NCI-H446 treated with DMSO at 0.1 percent for 48 hours (cell line): ENCODE measurements at regions not wholly inside any gene's neighbourhood (a gene's known extent, or its start where the extent isn't known, plus 50 kb on each side); places are given as distances from the start of the nearest gene placed in this dataset.

Experiments
- DNase-seq: peaks from one replicate; lab custom pipeline; 2025; lab: John Stamatoyannopoulos, UW

DNA sequence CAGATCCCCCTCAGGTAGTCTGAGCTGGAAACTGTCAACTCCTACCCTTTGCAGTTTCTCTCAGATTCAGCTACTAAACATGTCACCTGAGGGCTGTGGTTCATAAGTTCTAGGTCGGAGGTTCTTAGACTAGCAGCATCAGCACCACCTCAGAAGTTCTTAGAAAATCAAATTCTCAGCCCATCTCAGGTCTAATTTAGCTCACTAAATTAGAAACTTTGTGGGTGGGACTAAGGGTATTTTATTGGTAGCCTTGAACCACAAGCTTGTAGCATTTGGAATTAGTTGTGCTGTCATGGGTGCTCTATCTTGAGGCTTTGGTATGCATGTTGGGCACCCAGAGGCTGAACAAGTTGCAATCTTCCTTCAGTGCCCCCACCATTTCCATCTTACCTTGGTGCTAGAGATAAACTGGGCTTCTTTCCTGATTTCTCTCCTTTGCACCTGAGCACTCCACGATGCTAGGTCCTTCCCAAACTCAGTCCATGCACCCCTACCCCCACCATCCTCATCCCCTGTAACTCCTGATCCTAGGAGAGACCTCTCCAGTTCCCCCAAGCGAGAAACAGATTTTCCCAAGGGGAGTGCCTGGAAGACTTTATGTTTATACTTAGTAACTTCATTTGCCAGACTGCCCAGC lies 54.2 kb downstream of the S1PR1 start:
- DNase-seq = no peak

DNA sequence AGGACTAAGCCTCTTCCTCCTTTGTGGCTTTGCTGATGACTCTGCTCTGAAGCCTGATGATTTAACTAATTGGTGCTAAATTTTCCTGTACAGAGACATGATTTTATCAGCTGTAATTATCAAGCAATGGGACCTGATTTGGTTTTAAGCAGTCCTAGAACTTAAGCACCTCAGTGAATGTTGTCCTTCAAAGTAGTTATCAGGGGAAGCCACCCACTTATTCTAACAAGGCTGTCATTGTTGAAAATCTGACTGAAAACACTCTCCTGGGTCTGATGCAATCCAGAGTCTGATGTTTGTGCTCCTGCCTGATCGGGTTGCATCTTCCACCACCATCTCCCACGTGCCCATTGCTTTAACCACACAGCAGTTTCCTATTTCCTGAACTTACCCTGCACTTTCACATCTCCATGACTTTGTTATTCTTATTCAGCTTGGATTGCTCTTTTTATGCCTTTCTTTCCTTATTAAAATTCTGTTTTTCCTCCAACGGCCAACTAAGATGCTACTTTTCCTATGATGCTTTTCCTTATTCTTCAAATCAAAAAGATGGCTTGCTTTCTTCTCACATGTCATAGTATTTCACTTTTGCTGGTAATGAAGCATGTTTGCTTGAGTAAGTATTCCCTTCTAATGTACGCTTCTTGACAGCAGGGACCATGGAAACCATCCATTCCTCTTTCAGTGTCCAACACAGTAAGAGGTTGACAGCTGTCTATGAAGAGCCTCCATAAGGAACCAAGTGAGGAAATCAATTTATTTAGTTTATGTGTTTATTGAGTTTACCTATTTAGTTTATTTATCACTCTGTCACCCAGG lies 55.0 kb downstream of the S1PR1 start:
- no peak for DNase-seq

DNA sequence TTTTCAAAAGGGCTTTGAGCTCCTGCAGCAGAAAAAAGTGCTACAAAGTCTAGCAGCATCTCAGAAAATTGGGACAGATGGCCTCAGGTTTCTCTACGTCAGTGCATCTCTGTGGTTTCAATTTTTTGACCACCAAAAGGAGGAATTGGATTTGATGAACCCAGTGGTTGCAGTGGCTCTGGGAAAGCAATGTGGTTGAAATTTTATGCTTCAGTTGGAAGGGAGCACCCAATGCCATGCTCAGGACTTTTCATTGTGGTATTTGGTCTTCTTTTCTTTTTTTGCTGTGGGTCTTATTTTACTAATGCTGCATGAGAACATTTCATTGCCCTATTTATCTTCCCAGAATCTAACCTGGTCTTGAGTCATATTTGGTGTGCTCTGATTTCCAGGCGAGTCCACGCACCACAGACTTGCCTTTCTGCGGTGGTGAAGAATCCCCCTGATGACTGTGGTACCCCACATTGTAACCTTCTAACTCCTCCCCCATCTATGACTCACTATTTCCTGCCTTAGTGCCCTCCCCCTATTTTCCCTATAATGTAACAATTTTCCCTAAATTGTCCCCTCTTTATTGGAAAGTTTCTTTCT lies 56.7 kb downstream of the S1PR1 start:
- no peak for DNase-seq

DNA sequence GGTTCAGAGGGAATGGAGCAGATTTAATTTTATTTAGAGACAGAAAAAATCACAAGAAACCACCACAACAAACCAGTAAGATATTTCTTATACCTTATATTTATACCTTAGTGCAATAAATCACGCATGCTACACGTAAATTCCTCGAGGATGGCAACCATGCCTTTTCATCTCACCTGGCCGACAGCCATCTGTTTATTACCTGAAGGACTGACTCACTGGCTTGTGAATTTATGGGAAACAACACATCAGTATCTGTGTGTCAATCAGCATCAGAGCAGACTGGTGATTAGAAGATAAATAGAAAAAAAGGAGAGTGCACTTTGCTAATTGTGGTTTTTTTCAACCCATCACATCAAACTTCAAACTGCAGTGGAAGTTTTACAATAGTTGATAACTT lies 58.4 kb downstream of the S1PR1 start:
- no peak for DNase-seq

DNA sequence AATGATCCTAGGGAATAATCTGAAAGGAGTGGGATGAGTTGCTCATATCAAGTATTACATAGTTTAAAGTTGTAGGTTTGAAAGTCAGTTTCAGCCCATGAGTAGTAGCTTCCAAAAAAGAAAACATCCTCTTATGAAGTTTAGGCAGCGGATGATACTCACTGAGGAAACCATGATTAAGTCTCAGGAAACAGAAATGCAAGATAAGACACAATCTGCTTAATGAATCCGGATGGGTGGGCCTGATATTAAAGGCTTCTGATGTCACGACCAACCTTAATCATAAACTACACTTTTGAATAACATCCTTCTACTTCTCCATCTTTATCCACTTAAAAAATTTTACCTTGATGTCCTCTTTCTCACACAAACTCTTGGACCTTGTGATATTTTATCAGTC lies 61.8 kb downstream of the S1PR1 start:
- no peak for DNase-seq

DNA sequence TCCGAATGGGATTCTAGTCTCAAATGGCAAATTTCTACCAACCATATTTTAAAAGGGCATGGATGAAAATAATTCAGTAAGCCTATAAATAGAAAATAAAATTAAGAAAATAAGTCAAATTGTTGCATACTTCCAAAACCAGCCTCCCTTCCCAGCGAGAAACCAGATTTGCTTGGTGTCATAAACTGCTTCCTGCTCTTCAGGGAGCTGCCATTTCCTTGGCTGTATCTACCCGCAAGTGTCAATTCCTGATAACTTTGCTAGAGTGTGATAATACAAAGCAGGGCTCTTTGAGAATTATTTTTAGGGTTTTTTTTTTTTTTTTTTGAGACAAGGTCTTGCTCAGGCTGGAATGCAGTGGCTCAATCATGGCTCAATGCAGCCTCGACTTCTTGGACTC lies 62.3 kb downstream of the S1PR1 start:
- no peak for DNase-seq

DNA sequence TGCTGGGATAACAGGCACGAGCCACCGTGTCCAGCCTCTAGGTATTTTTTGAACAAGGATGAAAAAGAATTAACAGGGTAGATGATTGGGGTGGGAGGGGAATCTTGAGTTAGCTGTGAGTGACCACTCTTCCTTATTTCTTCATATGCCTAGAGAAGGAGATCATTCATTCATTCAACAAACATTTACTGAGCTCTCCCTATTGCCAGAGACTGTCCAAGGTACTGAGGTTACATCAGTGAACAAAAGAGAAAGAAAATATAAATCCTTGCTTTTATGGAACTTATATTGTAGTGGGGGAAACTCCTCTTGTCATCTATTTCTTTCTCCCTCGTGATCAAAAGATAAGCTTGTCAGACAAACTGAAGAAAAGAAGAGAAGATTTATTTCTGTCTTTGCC lies 62.9 kb downstream of the S1PR1 start:
- no peak for DNase-seq

DNA sequence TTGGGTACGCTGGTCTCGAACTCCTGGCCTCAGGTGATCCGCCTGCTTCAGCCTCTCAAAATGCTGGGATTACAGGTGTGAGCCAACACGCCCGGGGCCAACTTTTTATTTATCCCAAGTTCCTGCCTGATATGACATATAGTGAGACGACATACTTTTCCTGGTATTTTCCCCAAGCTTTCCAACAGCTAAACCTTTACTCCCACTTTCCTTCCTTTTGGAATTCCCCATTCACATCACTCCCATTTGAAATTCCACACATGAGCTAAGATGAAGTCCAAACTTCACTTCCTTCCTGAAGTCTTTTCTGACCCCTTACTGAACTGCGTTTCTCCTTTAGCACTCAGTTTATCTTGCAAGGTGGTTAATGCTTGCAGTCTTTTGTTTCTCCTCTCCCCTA lies 64.1 kb downstream of the S1PR1 start:
- DNase-seq = no peak

DNA sequence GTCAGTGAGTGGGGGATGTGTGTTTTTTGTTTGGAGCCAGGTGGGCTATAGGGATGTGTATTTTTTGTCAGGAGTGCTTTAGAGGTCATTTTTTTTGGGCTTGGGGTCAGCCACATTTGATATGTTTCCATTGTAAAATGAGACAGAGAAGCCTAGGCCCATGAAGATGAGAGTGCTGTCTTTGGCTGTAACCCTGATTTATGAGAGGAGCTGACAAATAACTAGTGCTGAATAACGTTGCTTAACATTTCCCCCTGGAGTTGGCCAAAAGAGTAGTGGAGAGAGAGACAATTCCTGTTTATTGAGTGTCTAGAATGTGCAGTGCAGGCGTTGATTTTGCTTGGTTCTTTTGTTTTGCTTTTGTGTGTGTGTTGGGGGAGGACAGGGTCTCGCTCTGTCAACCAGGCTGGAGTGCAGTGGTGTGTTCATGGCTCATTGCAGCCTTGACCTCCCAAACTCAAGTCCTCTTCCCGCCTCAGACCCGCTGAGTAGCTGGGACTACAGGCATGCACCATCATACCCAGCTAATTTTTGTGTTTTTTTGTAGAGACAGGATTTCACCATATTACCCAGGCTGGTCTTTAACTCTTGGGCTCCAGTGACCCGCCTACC lies 64.7 kb downstream of the S1PR1 start:
- DNase-seq = no peak

DNA sequence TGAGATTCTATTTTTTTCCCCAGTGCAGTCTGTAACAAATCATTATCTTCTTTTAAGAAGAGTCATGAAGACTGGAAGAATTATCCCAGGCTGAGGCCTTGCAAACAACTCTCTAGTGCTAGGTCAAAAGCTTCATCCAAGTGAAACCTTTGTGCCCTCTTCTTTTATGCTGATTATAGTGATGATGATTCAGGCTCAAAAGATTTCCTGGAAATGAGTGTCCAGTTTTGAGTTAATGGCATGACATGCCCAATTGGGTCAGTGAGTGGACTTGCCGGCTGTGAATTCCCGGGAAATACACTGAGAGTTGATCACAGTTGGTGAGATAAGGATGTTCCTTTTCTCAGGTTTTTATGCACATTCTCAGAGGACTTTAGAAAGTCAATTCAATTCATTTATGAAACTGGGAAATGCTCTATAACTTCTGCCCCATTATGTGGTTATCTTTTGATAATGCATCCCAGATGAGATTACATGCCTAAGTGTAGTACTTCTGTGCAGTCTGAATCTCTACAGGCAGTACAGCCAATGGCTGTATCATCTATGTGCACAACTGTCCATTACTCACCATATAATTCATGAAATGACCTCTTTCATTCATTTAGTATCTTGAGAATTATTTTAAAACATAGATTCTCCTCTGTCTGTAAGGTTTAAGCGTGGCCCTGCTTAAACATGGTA lies 66.2 kb downstream of the S1PR1 start:
- DNase-seq = no peak

DNA sequence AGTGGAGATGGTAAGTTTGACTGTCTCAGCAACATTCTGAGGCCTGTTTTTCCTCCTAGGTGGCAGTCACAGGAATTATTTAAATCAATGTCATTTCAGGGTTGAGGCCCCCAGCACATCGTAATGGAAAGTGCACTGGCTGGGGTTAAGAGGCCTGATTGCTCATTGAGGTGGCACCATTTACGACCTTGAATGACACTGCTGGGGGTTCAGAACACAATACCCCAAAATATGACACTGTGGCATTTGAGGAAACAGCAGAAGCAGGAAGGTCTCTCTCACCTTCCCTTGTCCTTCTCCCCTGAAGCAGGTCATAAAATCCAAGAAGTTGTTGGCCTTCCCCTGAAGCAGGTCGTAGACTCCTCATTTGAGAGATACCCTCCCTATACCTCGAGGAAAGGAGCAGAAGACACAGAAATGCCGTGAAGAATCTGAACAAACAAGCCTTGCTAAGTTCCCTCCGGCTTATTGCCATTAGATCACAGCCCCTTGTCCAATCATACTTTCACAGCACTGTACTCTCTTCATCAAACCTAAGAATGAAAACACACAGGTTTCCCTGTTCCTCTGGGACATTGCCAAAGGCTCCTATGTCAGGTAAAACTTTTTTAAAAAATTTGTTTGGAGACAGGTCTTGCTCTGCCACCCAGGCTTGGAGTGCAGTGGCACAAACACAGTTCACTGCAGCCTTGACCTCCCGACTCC lies 71.3 kb downstream of the S1PR1 start:
- no peak for DNase-seq

DNA sequence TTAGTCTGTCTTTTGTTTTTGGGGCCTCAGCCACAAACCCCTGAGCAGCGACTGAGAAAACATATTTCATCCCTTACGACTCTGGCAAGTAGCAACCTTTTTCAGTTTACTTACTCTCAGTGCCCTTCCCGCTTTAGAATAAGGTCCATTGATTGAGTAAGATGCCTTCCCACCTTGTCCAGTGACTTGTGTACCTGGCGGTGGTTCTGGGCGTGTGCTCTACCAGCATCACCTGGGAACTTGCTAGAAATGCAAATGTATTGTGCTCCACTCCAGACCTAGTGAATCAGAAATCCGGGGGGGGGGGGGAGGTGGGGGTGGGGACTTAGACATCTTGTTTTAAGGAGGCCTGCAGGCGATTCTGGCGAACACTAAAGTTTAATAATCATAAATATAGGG lies 72.1 kb downstream of the S1PR1 start:
- DNase-seq = no peak

DNA sequence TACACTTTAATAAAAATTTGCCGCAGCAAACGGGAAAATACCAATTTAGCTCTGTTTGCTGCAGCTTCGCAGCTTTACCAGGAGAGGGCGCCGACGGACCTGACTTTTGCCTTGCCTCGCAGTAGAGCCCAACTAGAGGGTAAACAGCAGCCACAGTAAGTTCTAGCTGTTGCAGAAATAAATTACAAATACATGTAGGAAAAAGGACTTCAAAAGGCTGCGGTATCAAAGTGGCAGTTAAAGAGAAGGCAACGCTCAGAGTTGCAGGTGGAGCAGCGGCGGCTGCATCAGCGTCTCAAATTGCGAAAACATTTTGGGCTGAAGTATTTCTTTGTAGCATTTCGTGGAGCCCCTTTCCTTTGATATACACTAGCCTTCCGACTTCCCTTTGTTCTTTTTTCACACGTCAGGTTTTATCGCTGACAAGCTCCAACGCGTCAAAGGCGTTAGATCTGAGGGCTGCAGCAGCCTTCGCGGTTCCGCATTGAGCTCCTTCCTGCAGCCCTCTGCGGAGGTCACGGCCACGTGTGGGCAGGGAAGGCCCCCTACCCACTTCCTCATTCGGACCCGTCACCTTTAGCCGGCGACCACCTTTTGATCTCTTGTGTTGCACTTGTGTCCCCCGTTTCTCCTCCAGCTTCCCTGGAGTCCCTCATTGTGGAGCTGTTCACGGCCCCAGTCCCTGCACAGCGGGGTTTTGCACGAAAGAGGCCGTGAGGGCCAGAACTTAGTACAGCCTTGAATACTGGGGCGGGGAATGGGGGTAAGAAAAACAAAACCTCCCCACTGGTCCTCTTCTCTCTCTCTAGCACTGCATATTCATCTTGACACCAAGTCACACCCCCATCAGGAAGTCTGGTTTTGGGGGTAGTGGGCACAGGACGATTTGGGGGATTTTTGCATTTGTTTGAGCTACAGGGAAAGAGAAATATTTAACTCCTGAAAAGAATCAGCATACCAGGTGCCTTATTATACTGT lies 72.8 kb downstream of the S1PR1 start:
- peak; percentile 25 for DNase-seq

DNA sequence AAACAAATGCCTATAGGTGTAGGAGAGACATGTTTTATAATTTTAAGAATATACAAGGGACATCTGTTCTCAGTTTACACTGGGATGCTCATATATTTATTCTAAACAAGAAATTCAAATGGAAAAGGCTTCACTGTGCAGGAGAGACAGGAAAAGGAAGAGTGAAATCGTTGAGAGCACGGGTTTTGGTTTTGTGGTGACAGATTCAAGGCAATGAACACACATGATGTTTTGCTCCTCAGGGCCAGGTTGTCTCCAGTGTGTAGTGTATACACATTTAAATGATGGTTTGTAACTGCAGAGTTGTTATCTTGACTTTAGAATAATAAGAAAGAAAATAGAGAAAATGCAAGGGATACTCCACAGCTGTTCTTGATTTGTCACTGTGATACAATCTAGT lies 73.7 kb downstream of the S1PR1 start:
- DNase-seq = no peak

DNA sequence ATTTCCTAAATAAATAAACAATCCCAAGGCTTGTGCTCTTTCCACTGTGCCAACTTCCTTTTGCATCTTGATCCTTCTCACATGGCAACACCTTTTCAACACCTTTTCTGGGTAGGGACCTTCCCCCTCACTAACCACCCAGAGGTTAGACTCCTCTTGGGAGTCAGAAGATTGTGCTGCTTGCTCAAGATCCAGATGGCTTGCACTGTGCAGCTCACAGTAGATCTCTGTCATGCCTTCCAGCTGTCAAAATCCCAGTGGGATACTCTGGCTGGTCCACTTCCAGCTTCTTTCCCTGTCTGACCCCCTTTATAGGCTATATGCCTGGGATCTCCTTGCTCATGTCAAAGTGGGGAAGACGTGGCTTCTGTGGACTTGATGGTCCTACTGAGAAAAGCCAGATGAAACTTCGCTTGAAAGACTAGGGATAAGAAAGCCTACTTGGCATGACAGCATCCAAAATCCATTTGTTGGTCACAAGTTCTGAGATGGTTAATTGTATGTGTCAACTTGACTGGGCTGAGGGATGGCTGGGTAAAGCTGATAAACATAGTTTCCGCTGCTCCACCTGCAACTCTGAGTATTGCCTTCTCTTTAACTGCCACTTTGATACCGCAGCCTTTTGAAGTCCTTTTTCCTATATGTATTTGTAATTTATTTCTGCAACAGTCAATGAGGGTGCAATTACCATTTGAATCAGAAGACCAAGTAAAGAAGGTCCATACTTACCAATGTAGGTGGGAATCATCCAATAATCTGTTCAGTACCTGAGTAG lies 74.5 kb downstream of the S1PR1 start:
- DNase-seq = no peak

DNA sequence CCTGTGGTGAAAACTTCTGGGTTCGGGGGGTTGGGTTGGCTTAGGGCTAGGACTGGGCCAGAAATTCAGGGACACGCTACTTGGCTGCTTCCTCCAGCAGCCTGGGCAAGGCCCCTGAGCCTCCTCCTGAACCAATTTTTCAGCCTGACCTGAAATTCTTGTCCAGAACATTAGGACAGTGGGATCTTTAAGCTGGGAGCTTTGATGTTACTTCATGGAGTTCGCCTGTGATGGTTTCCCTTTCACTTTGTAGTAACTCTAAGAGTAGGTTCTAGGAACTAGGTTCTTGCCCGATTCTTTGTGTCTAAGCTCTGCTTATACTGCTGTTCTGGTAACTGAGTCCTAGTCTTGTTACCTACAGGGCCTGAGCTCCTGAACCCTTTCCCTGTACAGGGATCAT lies 75.3 kb downstream of the S1PR1 start:
- no peak for DNase-seq

DNA sequence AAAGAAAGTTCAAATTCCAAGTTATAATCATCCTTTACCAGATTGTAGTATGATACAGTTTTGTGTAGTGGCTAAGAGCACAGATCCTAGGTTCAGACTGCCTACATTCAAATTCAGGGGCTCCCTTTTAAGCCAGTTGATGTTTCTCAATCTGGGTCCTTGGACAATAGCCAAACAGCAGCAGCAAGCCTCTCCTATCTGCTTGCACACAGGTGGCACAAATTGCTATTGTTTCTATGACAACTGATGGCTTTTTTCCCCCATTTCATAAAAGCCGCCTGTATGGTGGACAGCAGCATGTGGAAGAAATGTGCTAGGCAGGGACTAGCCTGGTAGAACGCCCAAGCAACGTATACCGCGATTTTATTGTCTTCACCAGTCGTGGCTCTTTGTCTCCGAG lies 76.5 kb downstream of the S1PR1 start:
- DNase-seq = no peak

DNA sequence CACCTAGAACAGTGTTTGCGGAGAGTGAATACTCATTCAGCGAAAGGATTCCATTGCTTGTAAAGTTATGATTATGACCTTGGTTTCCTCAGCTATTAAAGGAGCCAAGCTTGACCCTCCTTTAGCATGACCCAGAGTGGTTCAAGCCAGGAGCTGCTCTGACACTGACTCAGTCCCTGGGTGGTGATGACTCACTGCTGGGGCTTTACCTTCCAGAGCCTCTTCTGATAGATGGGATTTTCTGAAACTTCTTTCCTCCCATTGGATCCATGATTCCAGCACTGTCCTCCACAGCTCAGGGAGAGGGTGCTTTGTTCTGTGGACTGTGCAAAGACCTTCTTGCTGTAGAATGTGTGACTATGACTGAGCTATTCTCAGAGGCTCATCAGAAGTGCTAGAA lies 77.4 kb downstream of the S1PR1 start:
- no peak for DNase-seq

DNA sequence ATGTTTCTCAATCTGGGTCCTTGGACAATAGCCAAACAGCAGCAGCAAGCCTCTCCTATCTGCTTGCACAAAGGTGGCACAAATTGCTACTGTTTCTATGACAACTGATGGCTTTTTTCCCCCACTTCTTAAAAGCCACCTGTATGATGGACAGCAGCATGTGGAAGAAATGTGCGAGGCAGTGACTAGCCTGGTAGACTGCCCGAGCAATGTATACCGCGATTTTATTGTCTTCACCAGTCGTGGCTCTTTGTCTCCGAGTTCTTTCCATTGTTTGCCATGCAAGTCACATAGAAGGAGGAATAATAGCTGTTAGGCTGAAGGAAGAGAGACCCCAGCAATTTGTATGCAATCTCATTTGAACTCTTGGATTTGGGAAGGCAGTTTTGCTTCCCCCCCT lies 79.4 kb downstream of the S1PR1 start:
- DNase-seq = no peak

DNA sequence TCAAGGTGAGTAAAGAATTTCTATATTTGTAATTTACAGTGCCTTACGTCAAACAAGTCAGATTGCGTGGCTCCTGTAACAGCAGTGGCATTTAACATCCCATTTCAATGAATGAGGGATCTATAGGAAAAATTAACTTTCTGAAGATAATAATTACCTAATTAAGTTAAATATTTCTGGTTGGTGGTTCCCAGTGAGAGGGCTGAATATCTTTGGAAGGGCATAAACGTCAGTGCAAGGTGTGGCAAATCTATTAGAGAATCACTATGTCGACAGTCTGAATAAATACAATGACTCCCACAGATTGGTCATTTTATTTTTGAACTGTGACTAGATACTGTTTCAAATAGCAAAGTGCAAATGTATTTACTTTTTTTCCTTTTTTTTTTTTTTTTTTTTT lies 80.0 kb downstream of the S1PR1 start:
- DNase-seq = no peak
